AG04450 (cell line): ENCODE measurements at regions not wholly inside any gene's neighbourhood (a gene's known extent, or its start where the extent isn't known, plus 50 kb on each side); places are given as distances from the start of the nearest gene placed in this dataset.

Experiments
- CTCF ChIA-PET: fragments of 300-600, 350-600 bp; formaldehyde crosslinking; extraction: SDS; loops from one replicate; lab custom pipeline; 2022; ENCODE audit warnings: antibody characterized with exemption, inconsistent platforms; lab: Charles Lee
- POLR2A ChIA-PET: fragments of 350-600 bp; formaldehyde crosslinking; extraction: SDS; loops from one replicate; lab custom pipeline; 2021; ENCODE audit warnings: antibody characterized with exemption, inconsistent platforms; lab: Yijun Ruan, JAX
- DNase-seq: peaks from one replicate; pipeline ENCODE4 v3.0.0-alpha.2; 2011; ENCODE audit warnings: low read depth, low spot score
- H3K27ac ChIP-seq: one replicate; pipeline ENCODE4 v1.5.1; 2012; ENCODE audit warnings: low read depth, low read length, control low read depth
- H3K27me3 ChIP-seq: one replicate; pipeline ENCODE4 v1.6.0; 2012; ENCODE audit warnings: low read length; ENCODE audit not compliant: control insufficient read depth, insufficient read depth
- H3K4me3 ChIP-seq: 2 replicates; pipeline ENCODE4 v1.5.1; 2011; ENCODE audit warnings: mild to moderate bottlenecking, low read depth, low read length, control low read depth
- H3K9me3 ChIP-seq: 2 replicates; pipeline ENCODE4 v1.5.1; 2012; ENCODE audit warnings: low read length; ENCODE audit not compliant: control insufficient read depth, insufficient read depth
- TF ChIP-seq, protein P1 (sequence below): IDR thresholded peaks from 2 replicates; pipeline ENCODE4 v1.5.1; 2011; ENCODE audit warnings: low read depth, low read length, control low read depth, inconsistent platforms

DNA sequence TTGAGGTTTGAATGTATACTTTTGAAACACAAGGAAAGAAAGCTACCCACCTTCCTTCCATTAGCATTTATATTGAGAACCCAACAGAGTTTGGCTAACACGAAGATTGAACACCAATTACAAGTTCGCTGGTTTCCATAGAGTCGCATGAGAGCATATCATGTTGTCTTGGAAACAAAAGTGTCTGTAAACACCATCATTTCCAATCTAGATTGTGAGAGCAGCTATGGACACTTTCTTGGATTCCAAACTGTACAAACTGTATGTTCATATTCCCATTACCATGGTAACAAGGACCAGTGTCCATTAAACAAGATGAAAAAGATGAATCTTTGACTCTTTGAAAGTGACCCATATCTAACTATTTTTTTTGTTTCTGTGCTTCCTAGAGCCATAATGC, 529.9 kb upstream of the ROBO1 start:
- no peak overlapping the region for H3K27ac ChIP-seq
- TF ChIP-seq, protein P1, sequence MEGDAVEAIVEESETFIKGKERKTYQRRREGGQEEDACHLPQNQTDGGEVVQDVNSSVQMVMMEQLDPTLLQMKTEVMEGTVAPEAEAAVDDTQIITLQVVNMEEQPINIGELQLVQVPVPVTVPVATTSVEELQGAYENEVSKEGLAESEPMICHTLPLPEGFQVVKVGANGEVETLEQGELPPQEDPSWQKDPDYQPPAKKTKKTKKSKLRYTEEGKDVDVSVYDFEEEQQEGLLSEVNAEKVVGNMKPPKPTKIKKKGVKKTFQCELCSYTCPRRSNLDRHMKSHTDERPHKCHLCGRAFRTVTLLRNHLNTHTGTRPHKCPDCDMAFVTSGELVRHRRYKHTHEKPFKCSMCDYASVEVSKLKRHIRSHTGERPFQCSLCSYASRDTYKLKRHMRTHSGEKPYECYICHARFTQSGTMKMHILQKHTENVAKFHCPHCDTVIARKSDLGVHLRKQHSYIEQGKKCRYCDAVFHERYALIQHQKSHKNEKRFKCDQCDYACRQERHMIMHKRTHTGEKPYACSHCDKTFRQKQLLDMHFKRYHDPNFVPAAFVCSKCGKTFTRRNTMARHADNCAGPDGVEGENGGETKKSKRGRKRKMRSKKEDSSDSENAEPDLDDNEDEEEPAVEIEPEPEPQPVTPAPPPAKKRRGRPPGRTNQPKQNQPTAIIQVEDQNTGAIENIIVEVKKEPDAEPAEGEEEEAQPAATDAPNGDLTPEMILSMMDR: no peak
- no peaks in the 10 kb centered on the region for H3K27me3 ChIP-seq
- no peaks in the 10 kb centered on the region for H3K9me3 ChIP-seq
- no peak overlapping the region for H3K4me3 ChIP-seq
- ChIA-PET POLR2A (no interaction called here), CTCF (no interaction called here)
- no peak for DNase-seq

DNA sequence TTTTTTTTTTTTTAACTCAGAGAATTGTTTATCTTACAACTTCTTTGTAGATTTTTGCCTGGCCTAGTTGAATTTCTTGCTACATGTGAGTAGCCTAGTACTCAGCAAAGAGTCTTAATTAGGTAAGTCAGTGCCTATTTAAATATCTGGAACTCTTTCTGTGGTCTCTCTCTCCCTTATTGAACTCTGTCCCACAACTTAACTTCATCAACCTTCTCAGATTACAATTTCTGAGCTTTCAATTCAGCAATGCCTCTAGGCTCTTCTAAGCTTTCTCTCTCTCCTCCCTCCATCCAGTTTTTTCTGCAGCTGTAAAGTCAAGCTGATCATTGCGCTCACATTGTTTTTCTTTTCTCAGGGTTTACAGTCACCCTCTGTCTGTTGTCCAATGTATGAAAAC, 517.6 kb upstream of the ROBO1 start:
- TF ChIP-seq, protein P1: no peak

DNA sequence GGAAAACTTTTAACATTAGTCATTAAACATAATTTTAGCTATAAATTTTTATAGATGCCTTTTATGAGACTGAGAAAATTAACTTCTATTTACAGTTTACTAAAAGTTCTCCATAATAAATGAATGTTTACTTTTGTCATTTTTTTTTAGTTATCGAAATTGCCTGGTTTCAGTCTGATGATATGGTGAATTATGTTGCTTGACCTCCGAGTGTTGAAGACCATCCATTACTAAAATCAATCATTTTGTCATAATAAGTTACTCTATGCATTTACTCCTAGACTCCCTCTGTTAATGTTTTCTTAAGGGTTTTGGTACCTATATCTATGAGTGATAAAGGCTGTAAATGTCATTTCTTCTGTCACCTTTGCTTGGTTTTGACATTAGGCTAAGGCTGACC, 516.0 kb upstream of the ROBO1 start:
- H3K27me3 ChIP-seq: no peaks in the 10 kb centered on the region
- ChIA-PET POLR2A (no interaction called here), CTCF (no interaction called here)
- TF ChIP-seq, protein P1: no peak
- H3K9me3 ChIP-seq: no peaks in the 10 kb centered on the region
- no peak for DNase-seq
- no peak overlapping the region for H3K27ac ChIP-seq
- no peak overlapping the region for H3K4me3 ChIP-seq

More for the DNA sequence above, 517.6 kb upstream of the ROBO1 start:
- DNase-seq: no peak
- no peak overlapping the region for H3K27ac ChIP-seq
- no peak overlapping the region for H3K4me3 ChIP-seq
- CTCF ChIA-PET: no interaction called here
- H3K27me3 ChIP-seq: no peaks in the 10 kb centered on the region
- POLR2A ChIA-PET: interaction anchor here (0.8 kb wide), 1 partner anchor 41 kb away, joined by 7 read pairs; no protein-coding TSS in a partner anchor
- H3K9me3 ChIP-seq: no peaks in the 10 kb centered on the region

DNA sequence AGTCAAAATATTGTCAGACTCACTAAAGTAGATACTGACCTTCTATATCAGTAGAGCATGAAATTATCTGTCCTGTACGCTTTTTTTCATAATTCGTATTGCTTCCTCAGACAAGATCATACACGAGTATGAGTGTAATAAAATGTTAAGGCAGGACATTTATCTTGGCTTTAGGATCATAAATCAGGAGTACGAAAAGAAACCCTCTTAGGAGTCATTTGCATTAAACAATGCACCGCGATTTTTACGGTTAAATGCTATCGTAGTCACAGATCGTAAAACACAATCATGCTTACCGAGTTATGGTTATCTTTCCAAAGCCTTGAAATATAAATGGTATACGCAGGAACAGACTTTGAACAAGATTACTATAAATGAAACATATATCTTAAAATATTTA, 510.3 kb upstream of the ROBO1 start:
- H3K9me3 ChIP-seq: no peaks in the 10 kb centered on the region
- ChIA-PET CTCF (no interaction called here), POLR2A (no interaction called here)
- H3K4me3 ChIP-seq: no peak overlapping the region
- DNase-seq: no peak
- no peak overlapping the region for H3K27ac ChIP-seq
- TF ChIP-seq, protein P1: no peak
- no peaks in the 10 kb centered on the region for H3K27me3 ChIP-seq

DNA sequence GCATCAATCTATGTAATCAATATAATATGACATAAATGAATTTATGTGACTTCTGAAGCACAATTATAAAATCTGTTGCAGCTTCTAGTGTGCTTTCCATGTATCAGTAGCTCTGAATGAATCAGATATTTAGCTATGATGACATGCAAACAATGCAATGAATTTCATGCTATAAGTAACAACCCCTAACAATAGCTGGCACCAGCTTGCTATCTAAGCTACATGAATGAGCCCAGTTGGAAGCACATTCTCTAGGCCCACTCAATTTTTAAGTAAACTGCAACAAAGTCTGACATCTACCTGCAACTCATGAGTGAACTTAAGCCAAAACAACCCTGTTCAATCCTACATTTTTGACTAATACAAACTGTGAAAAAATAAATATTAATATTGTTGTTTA, 507.3 kb upstream of the ROBO1 start:
- no peak for DNase-seq
- ChIA-PET POLR2A (no interaction called here), CTCF (no interaction called here)
- no peak overlapping the region for H3K4me3 ChIP-seq
- TF ChIP-seq, protein P1: no peak
- no peaks in the 10 kb centered on the region for H3K27me3 ChIP-seq
- no peaks in the 10 kb centered on the region for H3K9me3 ChIP-seq
- no peak overlapping the region for H3K27ac ChIP-seq
